ENCODE measurements at regions not wholly inside any gene's neighbourhood (a gene's known extent, or its start where the extent isn't known, plus 50 kb on each side); places are given as distances from the start of the nearest gene placed in this dataset.

GRCh38 chr3:34364335-34364734, 565.9 kb downstream of the PDCD6IP start:
- TF ChIP-seq, protein P1, sequence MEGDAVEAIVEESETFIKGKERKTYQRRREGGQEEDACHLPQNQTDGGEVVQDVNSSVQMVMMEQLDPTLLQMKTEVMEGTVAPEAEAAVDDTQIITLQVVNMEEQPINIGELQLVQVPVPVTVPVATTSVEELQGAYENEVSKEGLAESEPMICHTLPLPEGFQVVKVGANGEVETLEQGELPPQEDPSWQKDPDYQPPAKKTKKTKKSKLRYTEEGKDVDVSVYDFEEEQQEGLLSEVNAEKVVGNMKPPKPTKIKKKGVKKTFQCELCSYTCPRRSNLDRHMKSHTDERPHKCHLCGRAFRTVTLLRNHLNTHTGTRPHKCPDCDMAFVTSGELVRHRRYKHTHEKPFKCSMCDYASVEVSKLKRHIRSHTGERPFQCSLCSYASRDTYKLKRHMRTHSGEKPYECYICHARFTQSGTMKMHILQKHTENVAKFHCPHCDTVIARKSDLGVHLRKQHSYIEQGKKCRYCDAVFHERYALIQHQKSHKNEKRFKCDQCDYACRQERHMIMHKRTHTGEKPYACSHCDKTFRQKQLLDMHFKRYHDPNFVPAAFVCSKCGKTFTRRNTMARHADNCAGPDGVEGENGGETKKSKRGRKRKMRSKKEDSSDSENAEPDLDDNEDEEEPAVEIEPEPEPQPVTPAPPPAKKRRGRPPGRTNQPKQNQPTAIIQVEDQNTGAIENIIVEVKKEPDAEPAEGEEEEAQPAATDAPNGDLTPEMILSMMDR (IDR thresholded peaks at IDR 0.05): no peak
- TF ChIP-seq EZH2 (IDR thresholded peaks at IDR 0.05; ENCODE audit: borderline replicate concordance, insufficient read depth, low read depth, low read length, poor library complexity, severe bottlenecking): no peak
